Natural killer cell treated with Interleukin-12 subunit alpha and Interleukin-12 subunit beta and Interleukin-15 and Interleukin-18, amount 100 ng/mL, for 72 hours (primary cell): ENCODE measurements at regions not wholly inside any gene's neighbourhood (a gene's known extent, or its start where the extent isn't known, plus 50 kb on each side); places are given as distances from the start of the nearest gene placed in this dataset.

Experiments used
- ATAC-seq, 2 donors: fragments of 150-1000 bp; cut with Tn5 transposase in 1 of 2; sonication (Bioruptor Pico), chemical (Tn5 transposase) in 1 of 2; 2 replicates each; pipeline ENCODE4 v1.10.0; 2021
- DNase-seq: peaks from one replicate; pipeline ENCODE4 v3.0.0; 2022; ENCODE audit warnings: low spot score
- H3K27ac Mint-ChIP-seq, 2 donors: 1 replicate in 1 of 2; 2 replicates in 1 of 2; pipeline ENCODE4 v1.8.0; 2022; ENCODE audit warnings: mixed read lengths in 2 of 2, mild to moderate bottlenecking in 1 of 2, moderate library complexity in 1 of 2
- H3K27me3 Mint-ChIP-seq, 2 donors: 1 replicate in 1 of 2; 2 replicates in 1 of 2; pipeline ENCODE4 v1.8.0; 2022; ENCODE audit warnings: mixed read lengths in 2 of 2
- H3K36me3 Mint-ChIP-seq: one replicate; pipeline ENCODE4 v1.8.0; 2022; ENCODE audit warnings: mixed read lengths
- H3K4me1 Mint-ChIP-seq, 2 donors: 1 replicate in 1 of 2; 2 replicates in 1 of 2; pipeline ENCODE4 v1.8.0; 2022; ENCODE audit warnings: low read depth in 2 of 2, mixed read lengths in 2 of 2, mild to moderate bottlenecking in 1 of 2
- H3K4me3 Mint-ChIP-seq: one replicate; pipeline ENCODE4 v1.8.0; 2022; ENCODE audit warnings: mixed read lengths
- H3K9me3 Mint-ChIP-seq: 2 replicates; pipeline ENCODE4 v1.8.0; 2022; ENCODE audit warnings: mixed read lengths

DNA sequence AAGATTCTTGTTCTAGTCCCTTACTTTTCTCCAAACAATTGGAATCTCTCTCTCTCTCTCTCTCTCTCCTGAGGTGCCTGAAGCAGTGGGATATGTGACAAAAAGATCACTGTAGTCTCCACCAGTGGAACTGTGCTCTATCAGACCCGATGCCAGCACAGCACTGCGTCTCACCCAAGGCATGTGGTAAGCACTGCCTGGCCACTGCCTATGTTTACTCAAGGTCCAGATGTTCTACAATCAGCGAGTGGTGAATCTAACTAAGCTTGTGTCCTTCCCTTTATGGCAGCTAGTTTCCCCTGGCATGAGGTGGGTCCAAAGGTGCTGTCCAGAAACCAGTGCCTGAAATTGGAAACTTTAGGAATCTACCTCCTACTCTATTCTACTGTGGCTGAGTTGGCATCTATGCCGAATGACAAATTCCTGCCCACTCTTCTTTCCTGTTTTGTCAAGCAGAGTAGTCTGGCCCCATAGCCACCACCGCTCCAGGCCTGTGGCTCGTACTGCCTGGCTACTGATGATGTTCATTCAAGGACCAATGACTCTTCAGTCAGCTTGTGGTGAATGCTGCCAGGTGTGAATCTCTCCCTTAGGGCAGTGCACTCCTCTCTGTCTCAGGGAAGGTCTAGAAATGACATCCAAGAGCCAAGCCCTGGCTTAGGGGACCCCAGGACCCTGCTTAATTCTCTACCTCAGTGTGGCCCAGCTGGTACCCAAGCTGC, 416.5 kb downstream of the TEX13C start:
- Mint-ChIP-seq H3K4me3 (no peak overlapping the region), H3K27ac (no peak overlapping the region), H3K27me3 (no peaks in the 10 kb centered on the region), H3K9me3 (peaks cover 2% of the 10 kb centered on the region), H3K36me3 (peaks cover 5% of the 10 kb centered on the region), H3K4me1 (no peaks in the 10 kb centered on the region)
- no peak for DNase-seq
- ATAC-seq: no peak

DNA sequence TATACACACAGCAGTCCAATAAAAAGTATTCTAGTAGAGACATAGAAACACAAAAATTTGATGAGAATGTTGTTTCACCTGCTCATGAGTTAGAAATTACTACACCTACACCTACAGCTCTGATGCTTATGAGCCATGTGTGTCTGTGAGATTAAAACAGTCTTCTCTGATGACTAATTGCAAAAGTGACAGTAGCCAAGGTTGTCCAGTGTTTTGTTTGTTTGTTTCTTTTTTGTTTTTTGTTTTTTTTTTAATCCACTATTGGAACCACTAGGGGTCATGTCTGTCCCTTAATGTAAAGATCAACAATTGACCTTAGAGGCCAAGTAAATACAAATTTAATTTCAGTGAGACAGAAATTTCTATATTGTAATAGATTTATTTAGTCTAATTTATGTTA, 423.1 kb downstream of the TEX13C start:
- H3K9me3 Mint-ChIP-seq: no peaks in the 10 kb centered on the region
- H3K36me3 Mint-ChIP-seq: no peaks in the 10 kb centered on the region
- H3K27me3 Mint-ChIP-seq: no peaks in the 10 kb centered on the region
- DNase-seq (no peak), ATAC-seq (no peak)
- H3K27ac Mint-ChIP-seq: no peak overlapping the region
- no peak overlapping the region for H3K4me3 Mint-ChIP-seq
- H3K4me1 Mint-ChIP-seq: no peaks in the 10 kb centered on the region

- H3K4me3 Mint-ChIP-seq: no peak overlapping the region
- no peak for ATAC-seq
- no peaks in the 10 kb centered on the region for H3K4me1 Mint-ChIP-seq
- no peak overlapping the region for H3K27ac Mint-ChIP-seq
- no peaks in the 10 kb centered on the region for H3K9me3 Mint-ChIP-seq
- no peaks in the 10 kb centered on the region for H3K27me3 Mint-ChIP-seq
- no peaks in the 10 kb centered on the region for H3K36me3 Mint-ChIP-seq
- DNase-seq: no peak
Observed at GRCh38 chrX:125744914-125745313, 421.2 kb downstream of the DCAF12L2 start.

DNA sequence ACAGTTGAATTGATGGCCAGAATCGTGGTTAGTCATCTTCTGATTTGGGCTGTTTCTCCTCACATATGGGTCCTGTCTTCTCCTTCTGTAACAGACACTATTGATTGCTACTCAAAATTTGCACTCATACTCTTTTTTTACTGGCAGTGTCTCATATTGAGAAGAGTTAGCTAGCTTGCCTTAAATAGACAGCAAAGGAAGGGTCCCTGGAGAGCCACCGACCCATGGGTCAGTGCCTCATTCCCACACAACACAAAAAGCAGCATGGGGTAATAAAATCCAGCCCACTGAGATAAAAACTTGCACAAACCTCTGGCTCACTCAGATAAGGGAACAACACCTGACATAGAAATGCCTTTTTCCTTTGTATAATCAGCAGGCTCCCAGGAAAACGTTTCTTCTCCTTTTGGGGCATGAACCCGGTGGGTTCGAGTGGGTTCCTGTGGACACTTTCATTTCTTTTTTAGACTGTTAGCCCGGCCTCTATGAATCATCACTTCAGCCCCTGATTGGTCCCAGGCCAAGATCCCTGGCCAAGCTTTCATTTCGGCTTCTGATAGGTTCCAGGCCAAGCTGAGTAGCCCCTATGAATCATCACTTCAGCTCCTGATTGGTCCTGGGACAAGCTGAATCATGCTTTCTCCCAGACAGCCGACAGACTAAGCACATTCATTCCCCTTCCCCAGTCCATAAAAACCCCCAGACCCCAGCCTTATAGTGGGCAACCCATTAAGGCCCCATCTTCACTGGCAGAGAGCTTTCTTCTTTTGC, 408.1 kb downstream of the DCAF12L2 start:
- ATAC-seq (no peak), DNase-seq (no peak)
- Mint-ChIP-seq H3K9me3 (peaks cover 3% of the 10 kb centered on the region), H3K4me1 (no peaks in the 10 kb centered on the region), H3K27me3 (no peaks in the 10 kb centered on the region), H3K4me3 (no peak overlapping the region), H3K36me3 (no peaks in the 10 kb centered on the region), H3K27ac (no peak overlapping the region)

DNA sequence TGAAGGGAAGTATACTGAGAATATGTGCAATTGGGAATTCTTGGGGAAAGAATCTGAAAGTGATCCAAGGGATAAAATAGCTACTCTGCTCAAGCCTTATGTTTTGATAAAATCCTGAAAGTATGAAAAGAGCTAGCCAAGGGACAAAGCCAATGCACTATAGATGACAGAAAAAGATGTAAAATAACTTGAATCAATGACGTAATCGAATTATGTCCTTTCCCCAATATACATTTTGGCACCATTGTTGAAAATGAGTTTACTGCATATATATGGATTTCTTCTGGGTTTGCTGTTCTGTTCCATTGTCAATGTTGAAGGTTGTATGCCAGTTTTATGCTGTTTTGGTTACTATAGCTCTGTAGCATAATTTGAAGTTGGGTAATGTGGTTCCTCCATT, 407.3 kb downstream of the DCAF12L2 start:
- no peak overlapping the region for H3K27ac Mint-ChIP-seq
- peaks cover 5% of the 10 kb centered on the region for H3K9me3 Mint-ChIP-seq
- no peak for ATAC-seq
- no peaks in the 10 kb centered on the region for H3K4me1 Mint-ChIP-seq
- no peak for DNase-seq
- no peaks in the 10 kb centered on the region for H3K27me3 Mint-ChIP-seq
- H3K4me3 Mint-ChIP-seq: no peak overlapping the region
- H3K36me3 Mint-ChIP-seq: no peaks in the 10 kb centered on the region

DNA sequence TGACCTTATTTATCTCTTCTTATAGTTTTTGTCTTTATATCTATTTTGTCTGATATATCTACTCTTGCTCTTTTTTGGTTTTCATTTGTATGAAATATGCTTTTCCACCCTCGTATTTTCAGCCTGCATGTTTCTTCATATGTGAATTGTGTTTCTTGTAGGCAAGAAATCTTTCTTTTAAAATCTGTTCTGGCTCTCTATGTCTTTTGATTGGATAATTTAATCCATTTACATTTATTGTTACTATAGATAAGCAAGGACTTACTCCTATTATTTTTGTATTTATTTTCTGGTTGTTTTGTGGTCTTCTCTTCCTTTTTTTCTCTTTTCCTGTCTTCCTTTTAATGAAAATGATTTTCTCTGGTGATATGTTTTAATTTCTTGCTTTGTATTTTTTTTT, 403.1 kb downstream of the DCAF12L2 start:
- H3K27ac Mint-ChIP-seq: no peak overlapping the region
- H3K4me1 Mint-ChIP-seq: no peaks in the 10 kb centered on the region
- peaks cover 4% of the 10 kb centered on the region for H3K36me3 Mint-ChIP-seq
- no peak for ATAC-seq
- no peak for DNase-seq
- no peak overlapping the region for H3K4me3 Mint-ChIP-seq
- no peaks in the 10 kb centered on the region for H3K27me3 Mint-ChIP-seq
- H3K9me3 Mint-ChIP-seq: peaks cover 13% of the 10 kb centered on the region

- Mint-ChIP-seq H3K27ac (no peak overlapping the region), H3K36me3 (peaks cover 4% of the 10 kb centered on the region), H3K9me3 (peaks cover 17% of the 10 kb centered on the region), H3K4me1 (no peaks in the 10 kb centered on the region), H3K27me3 (no peaks in the 10 kb centered on the region), H3K4me3 (no peak overlapping the region)
- no peak for ATAC-seq
- no peak for DNase-seq
Observed at GRCh38 chrX:125765347-125765746, 400.7 kb downstream of the DCAF12L2 start.

- Mint-ChIP-seq H3K4me3 (no peak overlapping the region), H3K27ac (no peak overlapping the region), H3K27me3 (no peaks in the 10 kb centered on the region), H3K36me3 (no peaks in the 10 kb centered on the region), H3K9me3 (peaks cover 7% of the 10 kb centered on the region), H3K4me1 (no peaks in the 10 kb centered on the region)
- DNase-seq: no peak
- ATAC-seq: no peak
Observed at GRCh38 chrX:125769628-125770027, 396.5 kb downstream of the DCAF12L2 start.

- Mint-ChIP-seq H3K4me3 (no peak overlapping the region), H3K27ac (no peak overlapping the region), H3K27me3 (no peaks in the 10 kb centered on the region), H3K9me3 (no peaks in the 10 kb centered on the region), H3K4me1 (no peaks in the 10 kb centered on the region), H3K36me3 (no peaks in the 10 kb centered on the region)
- no peak for ATAC-seq
- DNase-seq: no peak
Observed at GRCh38 chrX:125778261-125778660, 387.8 kb downstream of the DCAF12L2 start.

GRCh38 chrX:125782184-125782583, 383.9 kb downstream of the DCAF12L2 start:
- DNase-seq (no peak), ATAC-seq (no peak)
- Mint-ChIP-seq H3K4me3 (no peak overlapping the region), H3K27me3 (no peaks in the 10 kb centered on the region), H3K27ac (no peak overlapping the region), H3K36me3 (no peaks in the 10 kb centered on the region), H3K9me3 (no peaks in the 10 kb centered on the region), H3K4me1 (no peaks in the 10 kb centered on the region)

- H3K4me1 Mint-ChIP-seq: no peaks in the 10 kb centered on the region
- no peaks in the 10 kb centered on the region for H3K27me3 Mint-ChIP-seq
- no peak overlapping the region for H3K4me3 Mint-ChIP-seq
- no peak overlapping the region for H3K27ac Mint-ChIP-seq
- H3K9me3 Mint-ChIP-seq: no peaks in the 10 kb centered on the region
- no peaks in the 10 kb centered on the region for H3K36me3 Mint-ChIP-seq
- no peak for ATAC-seq
- DNase-seq: no peak
Observed at GRCh38 chrX:125786316-125786715, 379.8 kb downstream of the DCAF12L2 start.

GRCh38 chrX:125791787-125792186, 374.3 kb downstream of the DCAF12L2 start:
- no peak overlapping the region for H3K27ac Mint-ChIP-seq
- no peak for ATAC-seq
- H3K9me3 Mint-ChIP-seq: no peaks in the 10 kb centered on the region
- DNase-seq: no peak
- no peaks in the 10 kb centered on the region for H3K4me1 Mint-ChIP-seq
- no peak overlapping the region for H3K4me3 Mint-ChIP-seq
- H3K27me3 Mint-ChIP-seq: no peaks in the 10 kb centered on the region
- no peaks in the 10 kb centered on the region for H3K36me3 Mint-ChIP-seq

GRCh38 chrX:125810856-125811255, 355.2 kb downstream of the DCAF12L2 start:
- Mint-ChIP-seq H3K4me3 (no peak overlapping the region), H3K27ac (no peak overlapping the region), H3K36me3 (no peaks in the 10 kb centered on the region), H3K4me1 (no peaks in the 10 kb centered on the region), H3K27me3 (no peaks in the 10 kb centered on the region), H3K9me3 (no peaks in the 10 kb centered on the region)
- ATAC-seq: no peak
- DNase-seq: no peak

DNA sequence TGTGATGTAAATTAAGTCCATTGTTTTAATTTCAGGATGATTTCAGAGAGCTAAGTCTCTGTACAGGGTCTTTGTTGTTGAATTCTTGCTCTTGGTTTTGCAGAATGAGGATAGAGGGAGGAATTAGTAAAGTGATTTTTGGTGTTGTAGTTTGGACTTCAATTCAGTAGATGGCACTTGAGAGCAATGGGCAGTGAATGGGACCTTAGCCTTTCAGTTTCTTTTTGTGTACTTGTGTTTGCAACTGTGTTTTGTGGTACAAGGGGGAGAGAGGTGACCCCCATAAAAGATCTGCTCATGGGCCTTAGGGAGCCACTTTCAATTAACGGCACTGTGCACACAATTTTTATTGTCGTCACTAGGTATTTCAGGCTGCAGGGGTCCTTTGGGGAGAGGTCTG, 340.0 kb downstream of the DCAF12L2 start:
- Mint-ChIP-seq H3K4me3 (no peak overlapping the region), H3K4me1 (no peaks in the 10 kb centered on the region), H3K27ac (no peak overlapping the region), H3K9me3 (peaks cover 10% of the 10 kb centered on the region), H3K27me3 (peaks cover 0 to under 1% of the 10 kb centered on the region in 2 donors), H3K36me3 (no peaks in the 10 kb centered on the region)
- ATAC-seq (no peak), DNase-seq (no peak)
